NCI-H2081 treated with DMSO at 0.1 percent for 48 hours (cell line): ENCODE measurements at regions not wholly inside any gene's neighbourhood (a gene's known extent, or its start where the extent isn't known, plus 50 kb on each side); places are given as distances from the start of the nearest gene placed in this dataset.

Experiments used
- DNase-seq: peaks from one replicate; lab custom pipeline; 2025; lab: John Stamatoyannopoulos, UW

- no peak for DNase-seq
Measured at GRCh38 chr5:62714296-62714695, 135.7 kb downstream of the LRRC70 start.

GRCh38 chr5:62708481-62709325 lies 130.1 kb downstream of the LRRC70 start:
- no peak for DNase-seq

- no peak for DNase-seq
Measured at GRCh38 chr5:62707563-62707962, 128.9 kb downstream of the LRRC70 start.

- DNase-seq = no peak
Measured at GRCh38 chr5:62707131-62707530, 128.5 kb downstream of the LRRC70 start.

GRCh38 chr5:62705022-62705421 lies 126.4 kb downstream of the LRRC70 start:
- no peak for DNase-seq

- DNase-seq = no peak
Measured at GRCh38 chr5:62702126-62702525, 123.5 kb downstream of the LRRC70 start.

GRCh38 chr5:62701036-62701435 lies 122.4 kb downstream of the LRRC70 start:
- no peak for DNase-seq

- DNase-seq = no peak
Measured at GRCh38 chr5:62698756-62699155, 120.1 kb downstream of the LRRC70 start.

GRCh38 chr5:62695274-62695673 lies 116.7 kb downstream of the LRRC70 start:
- DNase-seq = no peak

GRCh38 chr5:62692946-62693713 lies 114.5 kb downstream of the LRRC70 start:
- no peak for DNase-seq

GRCh38 chr5:62691946-62692345 lies 113.3 kb downstream of the LRRC70 start:
- DNase-seq = no peak

- no peak for DNase-seq
Measured at GRCh38 chr5:62690421-62690820, 111.8 kb downstream of the LRRC70 start.

- no peak for DNase-seq
Measured at GRCh38 chr5:62689599-62690368, 111.2 kb downstream of the LRRC70 start.

GRCh38 chr5:62686692-62687091 lies 108.1 kb downstream of the LRRC70 start:
- no peak for DNase-seq

- DNase-seq = no peak
Measured at GRCh38 chr5:62685221-62685620, 106.6 kb downstream of the LRRC70 start.

- DNase-seq = no peak
Measured at GRCh38 chr5:62684310-62684709, 105.7 kb downstream of the LRRC70 start.

GRCh38 chr5:62682059-62682458 lies 103.4 kb downstream of the LRRC70 start:
- DNase-seq = no peak

- DNase-seq = no peak
Measured at GRCh38 chr5:62681117-62681850, 102.7 kb downstream of the LRRC70 start.

GRCh38 chr5:62680121-62680520 lies 101.5 kb downstream of the LRRC70 start:
- DNase-seq = no peak
